ENCODE measurements at regions not wholly inside any gene's neighbourhood (a gene's known extent, or its start where the extent isn't known, plus 50 kb on each side); places are given as distances from the start of the nearest gene placed in this dataset.
"Not testable (repeated sequence)": the region's sequence is repeated elsewhere in the genome, so short reads cannot be mapped to it uniquely, and the experiment has no call there.

- POLR2A ChIA-PET (ENCODE audit: partially characterized antibody); H4K20me1 ChIP-seq (replicated peaks in 1 of 2; ENCODE audit: control insufficient read depth in 1 of 2, insufficient read depth in 2 of 2, low read length in 2 of 2); H2AK5ac ChIP-seq (ENCODE audit: low read depth, low read length); H2BK120ac ChIP-seq (replicated peaks; ENCODE audit: low read depth, low read length); H3K4me2 ChIP-seq (ENCODE audit: insufficient read depth in 1 of 2, low read depth in 2 of 2, low read length in 2 of 2); FAIRE-seq; H4K8ac ChIP-seq (ENCODE audit: extremely low read depth, insufficient read depth, low read length); H3K27ac ChIP-seq (ENCODE audit: low read depth, low read length); H3K4me3 ChIP-seq (ENCODE audit: extremely low read depth in 1 of 4, insufficient read depth in 2 of 4, low read depth in 3 of 4, low read length in 4 of 4); H2BK12ac ChIP-seq (ENCODE audit: low read depth, low read length); H3K56ac ChIP-seq (replicated peaks; ENCODE audit: insufficient read length, low read depth, low read length); H3K79me2 ChIP-seq (ENCODE audit: control insufficient read depth in 1 of 2, insufficient read depth in 2 of 2, low read length in 2 of 2); DNase-seq (ENCODE audit: low read depth in 1 of 2, low spot score in 2 of 2); CTCF ChIA-PET (ENCODE audit: partially characterized antibody); H3K27me3 ChIP-seq (replicated peaks in 1 of 4; ENCODE audit: control insufficient read depth in 3 of 4, extremely low read depth in 1 of 4, insufficient read depth in 3 of 4, low read length in 3 of 4); H4K5ac ChIP-seq (ENCODE audit: insufficient read length, low read depth, low read length); H3K4me1 ChIP-seq (replicated peaks in 1 of 4; ENCODE audit: control insufficient read depth in 3 of 4, insufficient read depth in 4 of 4, low read length in 3 of 4); H3K36me3 ChIP-seq (ENCODE audit: control insufficient read depth in 2 of 4, insufficient read depth in 4 of 4, low read length in 3 of 4); H2BK5ac ChIP-seq (ENCODE audit: low read depth, low read length); H3K79me1 ChIP-seq (ENCODE audit: low read depth, low read length); H2BK20ac ChIP-seq (ENCODE audit: low read length); H2BK15ac ChIP-seq (ENCODE audit: low read length); H3K9me3 ChIP-seq (ENCODE audit: insufficient read depth in 2 of 2, low read depth in 1 of 2, low read length in 1 of 2); H3K18ac ChIP-seq (ENCODE audit: extremely low read depth, low read length); H3K23ac ChIP-seq (ENCODE audit: insufficient read length); H3K23me2 ChIP-seq (ENCODE audit: low read depth, low read length); H3K9ac ChIP-seq (replicated peaks in 1 of 4; ENCODE audit: extremely low read depth in 1 of 4, low read depth in 3 of 4, low read length in 3 of 4); H3K4ac ChIP-seq (replicated peaks; ENCODE audit: insufficient read length, low read depth, low read length); H2AFZ ChIP-seq (ENCODE audit: low read length); H4K91ac ChIP-seq (replicated peaks; ENCODE audit: insufficient read length, low read length); H3K14ac ChIP-seq (ENCODE audit: insufficient read length): not testable (repeated sequence)
- WGBS, 2 experiments (ENCODE audit: extremely low coverage in 1 of 2, insufficient coverage in 1 of 2, insufficient read length in 1 of 2, insufficient replicate concordance in 2 of 2, low coverage in 1 of 2, low lambda C conversion rate in 2 of 2, missing lambda C conversion rate in 1 of 2), result no CpG with 5 or more reads among the region's 2 CpGs
Measured at GRCh38 chr2:111444516-111444915, 323.8 kb downstream of the BCL2L11 start.

DNA sequence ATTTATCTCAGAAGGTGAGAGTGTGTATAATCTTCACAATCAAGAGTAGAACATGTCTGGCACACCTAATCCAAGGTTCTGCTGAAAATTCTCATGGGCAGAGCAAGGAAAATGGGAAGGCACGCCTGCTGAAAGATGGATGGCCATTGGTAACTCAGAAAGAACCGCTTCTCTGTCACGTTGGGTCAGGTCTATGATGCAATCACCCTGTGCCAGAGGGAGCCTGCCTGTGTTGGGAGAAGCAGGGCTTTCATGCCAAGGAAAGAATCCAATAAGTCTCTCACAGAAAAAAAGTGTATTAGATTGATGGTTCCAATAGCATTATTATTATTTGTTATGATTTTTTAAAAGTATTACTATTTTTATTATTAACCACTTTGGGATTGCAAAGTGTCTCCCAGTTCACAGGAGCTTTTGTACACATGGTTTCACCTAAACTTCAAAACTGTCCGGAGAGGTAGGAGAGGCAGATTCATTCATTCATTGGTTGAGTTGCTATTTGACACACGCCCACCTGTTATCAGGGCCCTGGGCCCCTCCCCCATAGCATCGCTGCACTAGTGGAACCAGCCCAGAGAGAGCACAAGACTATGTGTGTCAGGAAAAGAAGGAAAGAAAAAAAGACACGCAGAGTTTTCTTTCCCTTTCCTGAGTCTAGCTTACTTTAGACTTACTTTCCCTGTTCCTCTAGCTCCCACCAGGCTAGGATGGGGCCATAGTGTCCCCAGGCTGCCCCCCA is 324.6 kb downstream of the BCL2L11 start:
- H4K91ac ChIP-seq (replicated peaks; ENCODE audit: insufficient read length, low read length); H2BK15ac ChIP-seq (ENCODE audit: low read length); H3K56ac ChIP-seq (replicated peaks; ENCODE audit: insufficient read length, low read depth, low read length); H2AFZ ChIP-seq (ENCODE audit: low read length); H3K9ac ChIP-seq (replicated peaks in 1 of 4; ENCODE audit: extremely low read depth in 1 of 4, low read depth in 3 of 4, low read length in 3 of 4); H3K27ac ChIP-seq (ENCODE audit: low read depth, low read length); H2BK20ac ChIP-seq (ENCODE audit: low read length); H3K79me2 ChIP-seq (ENCODE audit: control insufficient read depth in 1 of 2, insufficient read depth in 2 of 2, low read length in 2 of 2); H3K27me3 ChIP-seq (replicated peaks in 1 of 4; ENCODE audit: control insufficient read depth in 3 of 4, extremely low read depth in 1 of 4, insufficient read depth in 3 of 4, low read length in 3 of 4); H3K36me3 ChIP-seq (ENCODE audit: control insufficient read depth in 2 of 4, insufficient read depth in 4 of 4, low read length in 3 of 4); H2BK120ac ChIP-seq (replicated peaks; ENCODE audit: low read depth, low read length); H3K4ac ChIP-seq (replicated peaks; ENCODE audit: insufficient read length, low read depth, low read length); CTCF ChIA-PET (ENCODE audit: partially characterized antibody); POLR2A ChIA-PET (ENCODE audit: partially characterized antibody); H3K4me3 ChIP-seq (ENCODE audit: extremely low read depth in 1 of 4, insufficient read depth in 2 of 4, low read depth in 3 of 4, low read length in 4 of 4); H2BK12ac ChIP-seq (ENCODE audit: low read depth, low read length); H4K5ac ChIP-seq (ENCODE audit: insufficient read length, low read depth, low read length); H2AK5ac ChIP-seq (ENCODE audit: low read depth, low read length); H3K4me1 ChIP-seq (replicated peaks in 1 of 4; ENCODE audit: control insufficient read depth in 3 of 4, insufficient read depth in 4 of 4, low read length in 3 of 4); H4K20me1 ChIP-seq (replicated peaks in 1 of 2; ENCODE audit: control insufficient read depth in 1 of 2, insufficient read depth in 2 of 2, low read length in 2 of 2); DNase-seq (ENCODE audit: low read depth in 1 of 2, low spot score in 2 of 2); H3K18ac ChIP-seq (ENCODE audit: extremely low read depth, low read length); H3K23ac ChIP-seq (ENCODE audit: insufficient read length); H3K9me3 ChIP-seq (ENCODE audit: insufficient read depth in 2 of 2, low read depth in 1 of 2, low read length in 1 of 2); H4K8ac ChIP-seq (ENCODE audit: extremely low read depth, insufficient read depth, low read length); H3K4me2 ChIP-seq (ENCODE audit: insufficient read depth in 1 of 2, low read depth in 2 of 2, low read length in 2 of 2); H3K79me1 ChIP-seq (ENCODE audit: low read depth, low read length); H2BK5ac ChIP-seq (ENCODE audit: low read depth, low read length); H3K23me2 ChIP-seq (ENCODE audit: low read depth, low read length); H3K14ac ChIP-seq (ENCODE audit: insufficient read length); FAIRE-seq: not testable (repeated sequence)
- no CpG with 5 or more reads among the region's 7 CpGs for WGBS, 2 experiments (ENCODE audit: extremely low coverage in 1 of 2, insufficient coverage in 1 of 2, insufficient read length in 1 of 2, insufficient replicate concordance in 2 of 2, low coverage in 1 of 2, low lambda C conversion rate in 2 of 2, missing lambda C conversion rate in 1 of 2)

All from H1 (cell line).